CD4-positive, alpha-beta T cell treated with Interleukin-1 beta for 1 hour (primary cell): ENCODE measurements at regions not wholly inside any gene's neighbourhood (a gene's known extent, or its start where the extent isn't known, plus 50 kb on each side); places are given as distances from the start of the nearest gene placed in this dataset.
"Not testable (repeated sequence)": the region's sequence is repeated elsewhere in the genome, so short reads cannot be mapped to it uniquely, and the experiment has no call there.

Source experiments
- DNase-seq, 2 donors: peaks; one replicate each; pipeline ENCODE4 v3.0.0-alpha.2; 2020 to 2022

- no peak for DNase-seq
These were observed 670.1 kb upstream of the LRRN3 start for GRCh38 chr7:110420788-110421187.

GRCh38 chr7:110421490-110422241 lies 669.3 kb upstream of the LRRN3 start:
- DNase-seq = no peak

GRCh38 chr7:110432061-110432553 lies 658.8 kb upstream of the LRRN3 start:
- DNase-seq = no peak

GRCh38 chr7:110438926-110439325 lies 652.0 kb upstream of the LRRN3 start:
- DNase-seq = not testable (repeated sequence)

- no peak for DNase-seq
These were observed 648.5 kb upstream of the LRRN3 start for GRCh38 chr7:110442381-110442837.

- DNase-seq = no peak
These were observed 644.3 kb upstream of the LRRN3 start for GRCh38 chr7:110446658-110447057.

- no peak for DNase-seq
These were observed 642.0 kb upstream of the LRRN3 start for GRCh38 chr7:110448918-110449317.

- DNase-seq = no peak
These were observed 636.2 kb upstream of the LRRN3 start for GRCh38 chr7:110454713-110455112.

GRCh38 chr7:110461621-110462020 lies 629.3 kb upstream of the LRRN3 start:
- no peak for DNase-seq

- DNase-seq = no peak
These were observed 620.5 kb upstream of the LRRN3 start for GRCh38 chr7:110470420-110470819.

GRCh38 chr7:110472419-110472818 lies 618.5 kb upstream of the LRRN3 start:
- DNase-seq = not testable (repeated sequence)

- no peak for DNase-seq
These were observed 610.0 kb upstream of the LRRN3 start for GRCh38 chr7:110480964-110481363.

- no peak for DNase-seq
These were observed 607.4 kb upstream of the LRRN3 start for GRCh38 chr7:110483553-110483952.

GRCh38 chr7:110484356-110484755 lies 606.6 kb upstream of the LRRN3 start:
- DNase-seq = no peak

GRCh38 chr7:110486549-110486948 lies 604.4 kb upstream of the LRRN3 start:
- DNase-seq = no peak

GRCh38 chr7:110502888-110503465 lies 588.0 kb upstream of the LRRN3 start:
- DNase-seq = no peak

GRCh38 chr7:110507369-110507768 lies 583.6 kb upstream of the LRRN3 start:
- DNase-seq = no peak

- DNase-seq = no peak
These were observed 583.1 kb upstream of the LRRN3 start for GRCh38 chr7:110507832-110508231.

GRCh38 chr7:110514975-110515551 lies 575.9 kb upstream of the LRRN3 start:
- not testable (repeated sequence) for DNase-seq

- DNase-seq = no peak
These were observed 571.1 kb upstream of the LRRN3 start for GRCh38 chr7:110519851-110520250.

GRCh38 chr7:110521357-110521911 lies 569.5 kb upstream of the LRRN3 start:
- no peak for DNase-seq

- no peak for DNase-seq
These were observed 568.7 kb upstream of the LRRN3 start for GRCh38 chr7:110522061-110522760.

- no peak for DNase-seq
These were observed 568.1 kb upstream of the LRRN3 start for GRCh38 chr7:110522761-110523200.
